ENCODE measurements at regions not wholly inside any gene's neighbourhood (a gene's known extent, or its start where the extent isn't known, plus 50 kb on each side); places are given as distances from the start of the nearest gene placed in this dataset.
"Not testable (repeated sequence)": the region's sequence is repeated elsewhere in the genome, so short reads cannot be mapped to it uniquely, and the experiment has no call there.

DNA sequence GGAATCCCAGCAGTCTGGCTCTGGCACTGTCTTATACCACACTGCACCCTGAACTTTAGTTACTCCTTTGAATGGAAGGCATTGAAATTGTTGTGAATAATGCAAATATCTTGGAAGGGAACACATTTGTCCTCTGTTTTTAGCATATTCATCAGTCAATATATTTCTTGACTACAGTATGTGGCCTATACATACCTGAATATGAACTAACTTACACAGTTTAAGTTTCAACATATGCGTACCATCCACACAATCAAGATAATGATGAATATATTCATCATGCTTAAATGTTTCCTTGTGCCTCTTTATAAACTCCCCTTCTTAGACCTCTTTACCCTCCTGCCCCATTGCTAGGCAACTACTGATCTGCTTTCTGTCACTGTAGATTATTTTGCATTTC, 145.7 kb upstream of the ESX1 start:
- Mint-ChIP-seq H3K4me3 (no peak overlapping the region), H3K27ac (no peak overlapping the region), H3K4me1 (no peaks in the 10 kb centered on the region), H3K9me3 (peaks cover 6% of the 10 kb centered on the region), H3K27me3 (ENCODE audit: low read depth) (no peaks in the 10 kb centered on the region), H3K36me3 (no peaks in the 10 kb centered on the region)
- TF ChIP-seq, protein P1, sequence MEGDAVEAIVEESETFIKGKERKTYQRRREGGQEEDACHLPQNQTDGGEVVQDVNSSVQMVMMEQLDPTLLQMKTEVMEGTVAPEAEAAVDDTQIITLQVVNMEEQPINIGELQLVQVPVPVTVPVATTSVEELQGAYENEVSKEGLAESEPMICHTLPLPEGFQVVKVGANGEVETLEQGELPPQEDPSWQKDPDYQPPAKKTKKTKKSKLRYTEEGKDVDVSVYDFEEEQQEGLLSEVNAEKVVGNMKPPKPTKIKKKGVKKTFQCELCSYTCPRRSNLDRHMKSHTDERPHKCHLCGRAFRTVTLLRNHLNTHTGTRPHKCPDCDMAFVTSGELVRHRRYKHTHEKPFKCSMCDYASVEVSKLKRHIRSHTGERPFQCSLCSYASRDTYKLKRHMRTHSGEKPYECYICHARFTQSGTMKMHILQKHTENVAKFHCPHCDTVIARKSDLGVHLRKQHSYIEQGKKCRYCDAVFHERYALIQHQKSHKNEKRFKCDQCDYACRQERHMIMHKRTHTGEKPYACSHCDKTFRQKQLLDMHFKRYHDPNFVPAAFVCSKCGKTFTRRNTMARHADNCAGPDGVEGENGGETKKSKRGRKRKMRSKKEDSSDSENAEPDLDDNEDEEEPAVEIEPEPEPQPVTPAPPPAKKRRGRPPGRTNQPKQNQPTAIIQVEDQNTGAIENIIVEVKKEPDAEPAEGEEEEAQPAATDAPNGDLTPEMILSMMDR (IDR thresholded peaks at IDR 0.05; ENCODE audit: unreplicated experiment): no peak
- DNase-seq (ENCODE audit: low spot score in 2 of 2, unreplicated experiment in 2 of 2): no peak

DNA sequence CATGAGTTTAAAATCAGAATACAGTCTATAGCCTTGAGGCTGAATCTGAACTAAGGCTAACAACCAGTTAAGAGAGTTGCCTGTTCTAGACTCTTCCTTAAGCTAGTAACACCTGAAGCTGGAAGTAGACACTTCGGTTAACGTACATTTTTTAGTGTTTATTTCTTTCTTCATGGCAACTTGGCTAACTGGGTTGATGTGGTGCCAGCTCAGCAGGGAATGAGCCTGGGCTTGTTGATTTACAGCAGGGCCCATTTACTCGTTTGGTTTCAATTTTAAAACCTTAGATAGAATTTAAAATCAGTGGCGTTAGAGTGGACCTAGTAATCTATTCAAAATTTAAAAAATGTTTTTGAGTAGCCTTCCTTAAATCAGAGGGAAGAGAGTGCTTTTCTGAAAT, 137.6 kb upstream of the ESX1 start:
- Mint-ChIP-seq H3K36me3 (no peaks in the 10 kb centered on the region), H3K27me3 (ENCODE audit: low read depth) (peaks cover 11% of the 10 kb centered on the region), H3K27ac (no peak overlapping the region), H3K9me3 (peaks cover 13% of the 10 kb centered on the region), H3K4me1 (no peaks in the 10 kb centered on the region), H3K4me3 (no peak overlapping the region)
- DNase-seq (ENCODE audit: low spot score in 2 of 2, unreplicated experiment in 2 of 2): no peak
- TF ChIP-seq, protein P1 (IDR thresholded peaks at IDR 0.05; ENCODE audit: unreplicated experiment): no peak

DNA sequence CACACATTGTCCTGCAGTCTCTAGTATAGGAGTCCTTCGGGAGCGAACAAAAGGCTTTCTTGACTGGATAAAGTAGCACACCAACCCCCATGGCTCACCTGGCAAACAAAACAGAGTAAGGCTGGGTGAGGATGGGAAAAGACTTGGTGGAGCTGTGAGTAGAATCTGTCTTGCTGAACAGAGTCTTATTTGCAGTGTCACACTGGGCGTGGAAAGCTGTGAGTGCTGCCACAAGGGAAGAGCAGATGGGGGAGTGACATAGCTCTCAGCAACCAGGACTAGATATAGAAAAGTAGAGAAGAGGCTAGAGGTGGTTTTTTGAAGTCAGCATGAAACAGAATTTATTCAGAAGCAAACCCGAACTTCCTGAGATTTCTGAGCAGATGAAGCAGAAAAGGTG, 137.2 kb upstream of the ESX1 start:
- H3K4me3 Mint-ChIP-seq: no peak overlapping the region
- H3K9me3 Mint-ChIP-seq: peaks cover 13% of the 10 kb centered on the region
- H3K4me1 Mint-ChIP-seq: no peaks in the 10 kb centered on the region
- no peak for DNase-seq (ENCODE audit: low spot score in 2 of 2, unreplicated experiment in 2 of 2)
- no peaks in the 10 kb centered on the region for H3K36me3 Mint-ChIP-seq
- H3K27me3 Mint-ChIP-seq (ENCODE audit: low read depth): peaks cover 11% of the 10 kb centered on the region
- no peak overlapping the region for H3K27ac Mint-ChIP-seq
- TF ChIP-seq, protein P1 (IDR thresholded peaks at IDR 0.05; ENCODE audit: unreplicated experiment): no peak

DNA sequence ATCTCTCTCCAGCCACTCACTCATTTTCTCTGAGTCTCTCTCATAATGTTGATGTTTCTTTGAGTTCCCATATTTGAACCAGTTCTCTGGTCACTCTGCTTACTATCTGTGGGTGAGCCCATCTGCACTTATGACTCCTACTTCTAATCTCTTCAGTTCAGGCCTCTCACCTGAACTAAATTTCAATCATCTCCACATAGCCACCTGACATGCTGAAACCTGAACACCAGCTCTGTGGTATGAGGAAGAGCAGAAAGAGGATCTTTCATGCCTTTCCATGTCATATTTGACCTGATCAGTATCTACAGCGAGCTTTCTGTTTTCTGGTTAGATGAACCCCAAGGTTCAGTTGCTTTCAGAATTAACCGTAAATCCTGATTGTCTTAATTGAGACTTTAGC, 122.2 kb upstream of the ESX1 start:
- Mint-ChIP-seq H3K27me3 (ENCODE audit: low read depth) (peaks cover 8% of the 10 kb centered on the region), H3K9me3 (peaks cover 48% of the 10 kb centered on the region), H3K4me3 (no peak overlapping the region), H3K27ac (no peak overlapping the region), H3K36me3 (no peaks in the 10 kb centered on the region), H3K4me1 (peaks cover 3% of the 10 kb centered on the region)
- no peak for DNase-seq (ENCODE audit: low spot score in 2 of 2, unreplicated experiment in 2 of 2)
- TF ChIP-seq, protein P1 (IDR thresholded peaks at IDR 0.05; ENCODE audit: unreplicated experiment): no peak

DNA sequence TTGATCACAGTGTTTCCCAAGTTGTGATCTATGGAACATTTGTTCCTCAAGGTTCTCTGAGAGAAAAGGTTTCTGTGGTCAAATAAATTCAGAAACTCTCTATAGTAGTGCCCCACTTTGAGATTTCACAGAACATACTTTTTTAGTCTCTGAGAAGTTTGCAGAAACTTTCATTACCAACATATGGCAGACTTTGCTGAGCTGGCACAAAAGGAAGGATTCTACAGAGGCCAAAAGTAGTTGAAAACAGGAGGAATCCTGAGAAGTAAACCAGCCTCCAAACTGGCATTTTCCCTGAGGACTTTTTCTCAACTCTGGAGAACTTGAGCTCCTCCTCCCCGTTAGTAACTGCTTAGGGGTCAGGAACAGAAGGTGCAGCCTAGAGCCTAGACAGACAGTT, 117.8 kb upstream of the ESX1 start:
- TF ChIP-seq, protein P1 (IDR thresholded peaks at IDR 0.05; ENCODE audit: unreplicated experiment): no peak
- Mint-ChIP-seq H3K36me3 (no peaks in the 10 kb centered on the region), H3K27ac (no peak overlapping the region), H3K4me1 (peaks cover 6% of the 10 kb centered on the region), H3K27me3 (ENCODE audit: low read depth) (no peaks in the 10 kb centered on the region), H3K4me3 (no peak overlapping the region), H3K9me3 (peaks cover 27% of the 10 kb centered on the region)
- DNase-seq (ENCODE audit: low spot score in 2 of 2, unreplicated experiment in 2 of 2): no peak

DNA sequence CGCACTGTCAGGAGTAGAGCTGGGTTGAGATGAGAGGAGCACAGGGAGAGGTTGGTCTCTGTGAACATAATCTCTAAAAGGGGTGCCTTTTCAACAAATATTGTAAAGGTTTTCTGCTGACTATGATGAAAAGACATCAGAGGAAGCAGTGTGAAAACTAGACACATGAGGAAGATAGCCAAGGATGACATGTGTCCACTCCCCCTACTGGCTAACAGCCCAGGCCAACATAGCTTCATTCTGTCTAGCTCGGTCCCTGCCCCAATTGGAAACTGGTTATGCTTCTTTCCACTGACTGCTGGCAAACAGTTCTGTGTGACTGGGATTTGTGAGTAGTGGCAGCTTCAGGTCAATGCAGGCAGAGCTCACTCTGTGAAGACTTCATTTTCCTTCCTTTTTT, 115.4 kb upstream of the ESX1 start:
- H3K27me3 Mint-ChIP-seq (ENCODE audit: low read depth): peaks cover 1% of the 10 kb centered on the region
- no peak for DNase-seq (ENCODE audit: low spot score in 2 of 2, unreplicated experiment in 2 of 2)
- H3K36me3 Mint-ChIP-seq: no peaks in the 10 kb centered on the region
- H3K4me1 Mint-ChIP-seq: peaks cover 9% of the 10 kb centered on the region
- no peak overlapping the region for H3K27ac Mint-ChIP-seq
- H3K4me3 Mint-ChIP-seq: no peak overlapping the region
- peaks cover 26% of the 10 kb centered on the region for H3K9me3 Mint-ChIP-seq
- TF ChIP-seq, protein P1 (IDR thresholded peaks at IDR 0.05; ENCODE audit: unreplicated experiment): no peak

DNA sequence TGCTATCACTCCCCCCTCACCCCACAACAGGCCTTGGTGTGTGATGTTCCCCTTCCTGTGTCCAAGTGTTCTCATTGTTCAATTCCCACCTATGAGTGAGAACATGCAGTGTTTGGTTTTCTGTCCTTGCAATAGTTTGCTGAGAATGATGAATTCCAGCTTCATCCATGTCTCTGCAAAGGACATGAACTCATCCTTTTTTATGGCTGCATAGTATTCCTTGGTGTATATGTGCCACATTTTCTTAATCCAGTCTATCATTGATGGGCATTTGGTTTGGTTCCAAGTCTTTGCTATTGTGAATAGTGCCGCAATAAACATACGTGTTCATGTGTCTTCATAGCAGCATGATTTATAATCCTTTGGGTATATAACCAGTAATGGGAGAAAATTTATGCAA, 106.0 kb upstream of the ESX1 start:
- not testable (repeated sequence) for H3K27ac Mint-ChIP-seq; H3K36me3 Mint-ChIP-seq; H3K4me3 Mint-ChIP-seq; H3K4me1 Mint-ChIP-seq; DNase-seq (ENCODE audit: low spot score in 2 of 2, unreplicated experiment in 2 of 2)
- Mint-ChIP-seq H3K9me3 (peaks cover 57% of the 10 kb centered on the region), H3K27me3 (ENCODE audit: low read depth) (peaks cover 11% of the 10 kb centered on the region)

All from mesothelial cell of epicardium (in vitro differentiated cells).